Neural crest cell (in vitro differentiated cells): ENCODE measurements at regions not wholly inside any gene's neighbourhood (a gene's known extent, or its start where the extent isn't known, plus 50 kb on each side); places are given as distances from the start of the nearest gene placed in this dataset.

Source experiments
- DNase-seq: peaks from one replicate; pipeline ENCODE4 v3.0.0; 2021; ENCODE audit warnings: low read depth, mixed read lengths, low spot score
- H3K27ac Mint-ChIP-seq: one replicate; pipeline ENCODE4 v1.8.0; 2021; ENCODE audit warnings: mild to moderate bottlenecking, mixed read lengths; ENCODE audit not compliant: unreplicated experiment
- H3K27me3 Mint-ChIP-seq: 2 replicates; pipeline ENCODE4 v1.8.0; 2021; ENCODE audit warnings: low read depth, mild to moderate bottlenecking, mixed read lengths
- H3K36me3 Mint-ChIP-seq: 2 replicates; pipeline ENCODE4 v1.8.0; 2021; ENCODE audit warnings: low read depth, mild to moderate bottlenecking, mixed read lengths
- H3K4me1 Mint-ChIP-seq: 2 replicates; pipeline ENCODE4 v1.8.0; 2021; ENCODE audit warnings: mixed read lengths
- H3K4me3 Mint-ChIP-seq: one replicate; pipeline ENCODE4 v1.8.0; 2021; ENCODE audit warnings: mild to moderate bottlenecking, mixed read lengths
- H3K9me3 Mint-ChIP-seq: 2 replicates; pipeline ENCODE4 v1.8.0; 2021; ENCODE audit warnings: mixed read lengths
- TF ChIP-seq, protein P1 (sequence below): fragments of 200-600 bp; sonication (generic); conservative IDR thresholded peaks from 2 replicates; pipeline ENCODE4 v1.5.0; 2021; ENCODE audit warnings: antibody characterized with exemption, mild to moderate bottlenecking

DNA sequence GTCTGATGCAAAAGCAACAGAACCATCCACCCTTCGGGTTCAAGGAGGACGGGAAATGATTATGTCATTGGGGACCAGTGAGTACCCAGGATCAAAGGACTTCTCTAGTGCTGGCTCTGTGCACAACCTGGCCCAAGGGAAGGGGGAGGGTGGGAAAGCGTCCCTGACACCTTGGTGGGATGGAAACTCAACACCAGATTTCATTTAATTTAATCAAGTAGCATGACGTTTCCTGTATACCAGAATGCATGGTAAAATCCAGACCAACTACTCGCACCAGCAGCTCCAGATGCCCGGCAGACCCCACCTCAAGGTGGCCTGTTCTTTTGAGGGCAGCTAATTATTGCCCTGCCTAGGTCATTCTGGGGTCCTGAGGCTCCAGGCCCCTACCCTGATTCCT, 385.1 kb downstream of the CADM1 start:
- no peak for DNase-seq
- TF ChIP-seq, protein P1, sequence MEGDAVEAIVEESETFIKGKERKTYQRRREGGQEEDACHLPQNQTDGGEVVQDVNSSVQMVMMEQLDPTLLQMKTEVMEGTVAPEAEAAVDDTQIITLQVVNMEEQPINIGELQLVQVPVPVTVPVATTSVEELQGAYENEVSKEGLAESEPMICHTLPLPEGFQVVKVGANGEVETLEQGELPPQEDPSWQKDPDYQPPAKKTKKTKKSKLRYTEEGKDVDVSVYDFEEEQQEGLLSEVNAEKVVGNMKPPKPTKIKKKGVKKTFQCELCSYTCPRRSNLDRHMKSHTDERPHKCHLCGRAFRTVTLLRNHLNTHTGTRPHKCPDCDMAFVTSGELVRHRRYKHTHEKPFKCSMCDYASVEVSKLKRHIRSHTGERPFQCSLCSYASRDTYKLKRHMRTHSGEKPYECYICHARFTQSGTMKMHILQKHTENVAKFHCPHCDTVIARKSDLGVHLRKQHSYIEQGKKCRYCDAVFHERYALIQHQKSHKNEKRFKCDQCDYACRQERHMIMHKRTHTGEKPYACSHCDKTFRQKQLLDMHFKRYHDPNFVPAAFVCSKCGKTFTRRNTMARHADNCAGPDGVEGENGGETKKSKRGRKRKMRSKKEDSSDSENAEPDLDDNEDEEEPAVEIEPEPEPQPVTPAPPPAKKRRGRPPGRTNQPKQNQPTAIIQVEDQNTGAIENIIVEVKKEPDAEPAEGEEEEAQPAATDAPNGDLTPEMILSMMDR, result no peak
- Mint-ChIP-seq H3K9me3 (no peaks in the 10 kb centered on the region), H3K36me3 (no peaks in the 10 kb centered on the region), H3K4me3 (no peak overlapping the region), H3K4me1 (peaks cover 14% of the 10 kb centered on the region), H3K27me3 (peaks cover 77% of the 10 kb centered on the region), H3K27ac (no peak overlapping the region)
